Large intestine (tissue), 3 donors: ENCODE measurements at regions not wholly inside any gene's neighbourhood (a gene's known extent, or its start where the extent isn't known, plus 50 kb on each side); places are given as distances from the start of the nearest gene placed in this dataset.

Experiments used
- DNase-seq, 2 donors: peaks; one replicate each; pipeline versions ENCODE4 v3.0.0 to v3.0.0-alpha.2; 2013
- H3K27ac ChIP-seq: one replicate; pipeline ENCODE4 v1.5.1; 2013; ENCODE audit warnings: low read length
- H3K27me3 ChIP-seq: 2 replicates; pipeline ENCODE4 v1.6.1; 2013; ENCODE audit warnings: low read length; ENCODE audit not compliant: control insufficient read depth, insufficient read depth
- H3K36me3 ChIP-seq: 2 replicates; pipeline ENCODE4 v1.6.1; 2013; ENCODE audit warnings: low read length; ENCODE audit not compliant: control insufficient read depth, insufficient read depth
- H3K4me1 ChIP-seq: one replicate; pipeline ENCODE4 v1.6.1; 2013; ENCODE audit warnings: low read length; ENCODE audit not compliant: control insufficient read depth, insufficient read depth
- H3K4me3 ChIP-seq: one replicate; pipeline ENCODE4 v1.5.1; 2013; ENCODE audit warnings: low read length
- H3K9me3 ChIP-seq: one replicate; pipeline ENCODE4 v1.6.1; 2013; ENCODE audit warnings: mild to moderate bottlenecking, low read depth, low read length, moderate library complexity; ENCODE audit not compliant: control insufficient read depth
- WGBS: methylation state at CpG from one replicate; pipeline ENCODE4 v1.1.5; 2013; ENCODE audit warnings: low lambda C conversion rate; ENCODE audit not compliant: insufficient coverage; 5-methylcytosine and 5-hydroxymethylcytosine counted together

DNA sequence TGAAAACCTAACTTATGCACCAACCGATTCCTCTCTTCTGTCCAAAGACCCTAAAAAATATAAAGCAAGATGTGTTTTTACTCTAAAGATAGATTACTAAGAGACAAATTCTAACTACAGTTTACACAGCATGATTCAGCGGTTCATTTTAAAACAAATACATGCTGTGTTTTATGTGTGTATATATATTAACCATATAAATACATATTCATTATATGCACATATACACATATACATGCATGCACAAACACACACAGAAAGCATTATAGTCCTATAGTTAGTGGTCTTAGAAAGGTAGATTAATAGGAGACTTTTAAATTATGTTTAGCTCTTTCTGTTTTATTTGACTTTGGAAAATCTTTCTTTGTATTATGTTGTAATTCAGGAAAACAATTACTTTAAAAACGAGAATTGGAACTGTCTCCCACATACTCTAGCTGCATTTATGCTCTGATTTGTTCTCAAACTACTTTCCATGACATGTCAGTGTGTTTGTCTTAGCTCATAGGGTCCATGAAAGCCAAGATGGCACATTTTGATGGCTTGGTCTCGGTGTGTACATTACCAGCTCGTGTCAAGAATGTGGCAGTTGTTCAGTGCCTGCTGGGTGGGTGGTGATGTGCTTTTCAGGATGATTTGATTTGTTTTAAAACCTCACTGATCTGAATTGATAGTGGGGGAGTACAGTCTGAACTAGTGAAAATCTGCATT lies 548.8 kb upstream of the SALL1 start:
- Histone ChIP-seq H3K4me3 (no peak overlapping the region), H3K9me3 (peaks cover 2% of the 10 kb centered on the region), H3K36me3 (no peaks in the 10 kb centered on the region), H3K27me3 (no peaks in the 10 kb centered on the region), H3K4me1 (no peaks in the 10 kb centered on the region), H3K27ac (no peak overlapping the region)
- no peak for DNase-seq
- WGBS, result 25% methylated on average over 1 of the region's 5 CpGs

DNA sequence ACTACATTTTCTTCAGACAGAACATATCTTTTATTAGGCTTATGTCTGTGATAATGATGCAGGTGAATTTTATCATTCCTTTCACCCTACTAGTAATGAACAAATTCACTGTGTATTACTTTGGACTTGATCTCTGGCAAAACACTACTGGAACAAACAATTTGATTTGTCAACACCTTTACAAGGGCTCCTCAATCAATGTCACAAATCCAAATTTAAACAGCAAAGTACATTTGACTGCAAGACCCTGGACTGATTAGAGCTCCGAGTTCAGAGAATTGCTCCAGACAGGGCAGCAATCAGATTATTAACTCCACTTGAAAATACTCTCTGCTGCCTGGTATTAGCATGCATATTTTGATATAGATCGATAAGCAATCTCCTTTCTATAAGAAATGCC lies 547.6 kb upstream of the SALL1 start:
- DNase-seq, result no peak
- WGBS, result no CpG with 5 or more reads among the region's 2 CpGs
- H3K27ac ChIP-seq, result no peak overlapping the region
- H3K4me1 ChIP-seq, result no peaks in the 10 kb centered on the region
- no peak overlapping the region for H3K4me3 ChIP-seq
- H3K27me3 ChIP-seq, result no peaks in the 10 kb centered on the region
- no peaks in the 10 kb centered on the region for H3K36me3 ChIP-seq
- H3K9me3 ChIP-seq, result no peaks in the 10 kb centered on the region

DNA sequence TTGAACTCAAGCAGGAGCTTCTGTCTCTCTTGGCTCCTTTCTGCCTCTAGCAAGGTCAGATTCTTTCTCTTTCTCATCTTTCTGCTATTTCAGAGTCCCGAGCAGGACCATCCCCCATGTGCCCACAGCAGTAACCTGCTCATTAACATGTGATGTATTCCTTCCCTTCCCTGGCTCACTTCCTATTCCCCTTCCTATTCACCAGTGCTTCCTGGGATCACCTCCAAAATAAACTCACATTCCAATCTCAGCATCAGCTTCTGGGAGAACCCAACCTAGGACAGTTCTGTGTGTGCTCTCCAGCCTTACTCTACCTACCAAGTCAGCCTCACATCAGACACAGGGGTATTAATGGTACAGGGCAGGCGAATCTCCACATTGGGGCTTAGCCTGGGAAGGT lies 546.4 kb upstream of the SALL1 start:
- no peaks in the 10 kb centered on the region for H3K4me1 ChIP-seq
- no peaks in the 10 kb centered on the region for H3K9me3 ChIP-seq
- no peaks in the 10 kb centered on the region for H3K27me3 ChIP-seq
- H3K36me3 ChIP-seq, result no peaks in the 10 kb centered on the region
- WGBS, result 43% methylated on average over 1 of the region's 2 CpGs
- no peak for DNase-seq
- no peak overlapping the region for H3K27ac ChIP-seq
- H3K4me3 ChIP-seq, result no peak overlapping the region

DNA sequence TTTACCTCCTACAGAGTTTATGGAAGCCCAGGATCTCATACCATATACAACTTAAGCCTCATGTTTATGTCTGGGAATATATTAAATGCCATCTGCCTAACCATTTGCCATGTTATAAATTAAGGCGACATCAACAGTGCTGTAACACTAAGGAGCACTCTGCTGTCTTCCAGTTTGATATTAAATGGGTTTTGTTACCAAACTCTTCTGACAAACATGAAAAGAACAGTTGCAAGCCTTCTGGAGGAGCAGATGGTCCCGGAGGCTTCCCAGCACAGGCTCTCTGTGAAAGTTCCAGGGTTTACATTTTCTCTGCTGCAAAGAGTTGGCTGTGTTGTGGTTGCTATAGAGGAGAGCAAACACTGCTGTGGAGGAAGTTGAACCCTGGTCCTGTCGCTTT lies 545.3 kb upstream of the SALL1 start:
- H3K27me3 ChIP-seq, result no peaks in the 10 kb centered on the region
- no CpG with 5 or more reads among the region's 3 CpGs for WGBS
- H3K9me3 ChIP-seq, result no peaks in the 10 kb centered on the region
- no peaks in the 10 kb centered on the region for H3K36me3 ChIP-seq
- DNase-seq, result no peak
- no peak overlapping the region for H3K27ac ChIP-seq
- no peak overlapping the region for H3K4me3 ChIP-seq
- no peaks in the 10 kb centered on the region for H3K4me1 ChIP-seq

DNA sequence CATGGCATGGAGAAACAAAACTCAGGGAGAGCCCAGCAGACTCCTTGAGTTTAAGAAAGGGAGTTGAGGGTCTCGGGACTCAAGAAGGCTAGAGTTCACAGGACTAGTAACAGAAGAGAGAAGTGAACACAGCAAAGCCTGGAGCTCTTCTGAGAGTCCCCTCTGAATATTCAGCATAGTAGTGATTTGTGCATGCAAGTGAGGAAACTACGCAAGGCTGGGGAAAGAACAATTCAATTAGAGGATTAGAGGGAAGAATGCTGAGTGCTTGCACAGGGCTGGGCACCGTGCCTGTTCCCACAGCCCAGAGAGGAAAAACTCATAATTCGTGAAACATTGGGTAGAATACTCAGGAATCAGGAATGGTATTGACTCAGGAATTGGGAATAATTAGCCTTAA lies 540.0 kb upstream of the SALL1 start:
- no peaks in the 10 kb centered on the region for H3K27me3 ChIP-seq
- no peaks in the 10 kb centered on the region for H3K36me3 ChIP-seq
- H3K4me1 ChIP-seq, result no peaks in the 10 kb centered on the region
- no peaks in the 10 kb centered on the region for H3K9me3 ChIP-seq
- DNase-seq, result no peak
- no peak overlapping the region for H3K4me3 ChIP-seq
- H3K27ac ChIP-seq, result no peak overlapping the region
- WGBS, result no CpG with 5 or more reads among the region's 4 CpGs

DNA sequence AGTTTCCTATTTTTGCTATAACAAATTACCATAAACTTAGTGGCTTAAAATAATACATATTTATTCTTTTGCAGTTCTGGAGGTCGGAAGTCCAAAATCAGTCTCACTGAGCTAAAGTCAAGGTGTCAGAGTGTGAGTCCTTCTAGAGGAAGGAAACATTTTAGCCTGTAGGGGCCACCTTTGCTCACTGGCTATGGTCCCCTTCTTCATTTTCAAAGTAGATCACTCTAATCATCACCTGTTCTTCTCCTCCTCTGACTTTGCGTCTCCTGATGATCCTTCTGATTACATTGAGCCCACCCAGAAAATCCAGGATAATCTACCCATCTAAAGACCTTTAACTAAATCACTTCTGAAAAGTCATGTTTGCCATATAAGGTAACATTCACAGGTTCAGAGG lies 534.4 kb upstream of the SALL1 start:
- no peak for DNase-seq
- Histone ChIP-seq H3K27ac (no peak overlapping the region), H3K27me3 (no peaks in the 10 kb centered on the region), H3K4me3 (no peak overlapping the region), H3K9me3 (no peaks in the 10 kb centered on the region), H3K4me1 (no peaks in the 10 kb centered on the region), H3K36me3 (no peaks in the 10 kb centered on the region)
- 75% methylated on average over 2 of the region's 2 CpGs for WGBS

DNA sequence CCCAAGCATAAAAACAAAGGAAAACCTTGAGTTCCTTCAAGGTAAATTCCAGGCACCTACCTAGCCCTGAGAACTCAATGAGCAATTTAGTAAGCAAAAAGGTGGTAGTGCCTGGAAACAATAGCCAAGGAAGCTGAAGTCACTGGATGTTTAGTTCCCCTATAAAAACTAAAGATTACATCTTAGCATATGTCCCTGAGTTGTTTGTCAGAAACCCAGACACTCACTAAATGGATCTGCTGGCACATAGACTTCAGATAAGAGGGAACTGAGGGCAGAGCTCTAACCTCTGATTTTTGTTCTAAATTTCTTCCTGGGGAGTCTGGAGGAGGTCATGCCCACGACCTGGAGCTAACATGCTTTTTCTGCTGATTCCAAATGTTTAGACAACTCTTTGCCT lies 532.8 kb upstream of the SALL1 start:
- H3K4me3 ChIP-seq, result no peak overlapping the region
- no peak for DNase-seq
- H3K27ac ChIP-seq, result no peak overlapping the region
- H3K36me3 ChIP-seq, result no peaks in the 10 kb centered on the region
- no CpG with 5 or more reads among the region's 1 CpG for WGBS
- no peaks in the 10 kb centered on the region for H3K27me3 ChIP-seq
- no peaks in the 10 kb centered on the region for H3K9me3 ChIP-seq
- no peaks in the 10 kb centered on the region for H3K4me1 ChIP-seq

DNA sequence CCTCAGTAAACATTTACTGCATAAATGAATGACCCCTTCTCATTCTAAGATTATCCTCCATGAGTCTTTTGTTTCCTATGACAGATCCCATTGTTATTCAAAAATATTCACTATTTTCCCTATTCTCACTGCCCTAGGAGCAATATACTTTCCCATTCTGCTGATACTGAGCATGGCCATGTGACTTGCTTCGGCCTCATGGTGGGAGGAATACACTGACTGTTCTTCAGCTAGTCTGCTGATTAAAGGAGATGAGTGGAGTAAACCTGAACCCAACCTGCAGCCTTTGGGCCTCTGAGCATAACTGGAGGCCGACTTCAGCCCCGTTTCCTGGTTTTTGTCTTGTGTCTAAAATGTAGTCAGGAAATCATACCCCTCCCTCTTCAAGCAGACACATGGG lies 531.8 kb upstream of the SALL1 start:
- H3K36me3 ChIP-seq, result no peaks in the 10 kb centered on the region
- H3K27me3 ChIP-seq, result no peaks in the 10 kb centered on the region
- no peaks in the 10 kb centered on the region for H3K4me1 ChIP-seq
- WGBS, result no CpG with 5 or more reads among the region's 3 CpGs
- no peak overlapping the region for H3K4me3 ChIP-seq
- no peaks in the 10 kb centered on the region for H3K9me3 ChIP-seq
- DNase-seq, result no peak
- no peak overlapping the region for H3K27ac ChIP-seq

DNA sequence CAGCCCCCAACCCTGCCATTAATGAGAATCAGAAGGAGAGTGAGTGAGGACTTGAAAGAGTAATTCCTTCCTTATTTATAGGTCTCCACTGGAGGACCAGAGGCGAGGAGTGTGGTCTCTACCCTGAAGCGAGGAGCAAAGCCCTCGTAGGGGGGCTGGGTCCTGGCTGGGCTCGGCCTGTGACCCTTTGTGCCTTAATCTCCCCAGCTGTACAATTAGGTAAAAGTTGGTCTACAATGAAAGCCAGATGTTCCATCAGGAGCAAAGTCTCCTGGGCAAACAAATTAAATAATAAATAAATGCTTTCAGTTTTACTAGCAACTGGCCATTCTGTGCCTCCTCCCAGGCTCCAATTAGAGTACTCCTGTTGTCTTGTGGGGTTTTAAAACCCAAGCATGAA lies 523.5 kb upstream of the SALL1 start:
- H3K4me3 ChIP-seq, result no peak overlapping the region
- H3K36me3 ChIP-seq, result no peaks in the 10 kb centered on the region
- no peak overlapping the region for H3K27ac ChIP-seq
- H3K9me3 ChIP-seq, result no peaks in the 10 kb centered on the region
- DNase-seq, result no peak
- no CpG with 5 or more reads among the region's 4 CpGs for WGBS
- no peaks in the 10 kb centered on the region for H3K27me3 ChIP-seq
- no peaks in the 10 kb centered on the region for H3K4me1 ChIP-seq

DNA sequence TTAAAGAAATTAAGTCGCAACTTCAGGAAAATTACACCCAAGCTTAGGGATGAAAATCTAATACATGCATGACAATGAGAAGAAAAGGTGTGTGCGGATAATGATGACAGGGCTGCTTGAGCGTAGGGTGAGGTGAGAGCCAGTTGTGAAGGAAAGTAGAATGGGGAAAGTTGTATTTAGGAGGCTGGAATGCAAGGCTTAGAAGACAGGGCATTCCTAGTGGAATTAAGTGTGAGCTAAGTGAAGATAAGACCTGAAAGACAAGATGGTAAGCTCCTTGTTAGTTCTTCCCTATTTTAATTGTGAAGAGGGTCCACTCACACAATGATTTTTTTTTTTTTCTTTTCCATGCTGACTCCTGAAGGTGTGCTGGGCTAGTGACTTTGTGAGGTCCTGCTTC lies 519.5 kb upstream of the SALL1 start:
- no peaks in the 10 kb centered on the region for H3K36me3 ChIP-seq
- no peak for DNase-seq
- H3K9me3 ChIP-seq, result no peaks in the 10 kb centered on the region
- no peaks in the 10 kb centered on the region for H3K4me1 ChIP-seq
- 85% methylated on average over 3 of the region's 3 CpGs for WGBS
- H3K4me3 ChIP-seq, result no peak overlapping the region
- no peaks in the 10 kb centered on the region for H3K27me3 ChIP-seq
- H3K27ac ChIP-seq, result no peak overlapping the region

DNA sequence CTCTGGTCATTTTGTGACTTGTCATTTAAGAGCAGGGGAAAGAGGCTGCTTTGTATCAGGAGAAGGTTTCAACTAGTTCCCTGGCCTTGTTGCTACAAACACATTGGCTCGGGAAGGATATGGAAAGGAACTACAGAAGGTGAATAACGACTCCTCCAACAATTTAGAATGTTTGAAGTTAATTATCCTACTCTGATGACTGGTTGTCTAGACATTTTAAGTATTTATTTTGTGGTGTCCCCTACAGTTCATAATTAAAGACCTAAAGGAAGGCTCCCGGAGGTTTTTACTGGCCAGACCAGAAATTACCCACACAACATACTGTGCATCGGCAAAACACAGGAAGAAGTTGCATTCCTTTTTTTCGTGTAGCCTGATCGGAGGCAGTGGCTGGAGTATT lies 515.8 kb upstream of the SALL1 start:
- no peak for DNase-seq
- Histone ChIP-seq H3K9me3 (no peaks in the 10 kb centered on the region), H3K27ac (no peak overlapping the region), H3K4me1 (no peaks in the 10 kb centered on the region), H3K27me3 (no peaks in the 10 kb centered on the region), H3K36me3 (no peaks in the 10 kb centered on the region), H3K4me3 (no peak overlapping the region)
- 60% methylated on average over 3 of the region's 6 CpGs for WGBS
